K562 (cell line): ENCODE measurements at regions not wholly inside any gene's neighbourhood (a gene's known extent, or its start where the extent isn't known, plus 50 kb on each side); places are given as distances from the start of the nearest gene placed in this dataset.

Experiments used
- FOXM1 ChIP-seq, 2 experiments: fragments of 450-650 bp in 1 of 2; sonication (generic) in 1 of 2; formaldehyde crosslinking in 1 of 2; IDR thresholded peaks; 2 replicates each; pipeline versions ENCODE4 v1.6.1 to v1.9.0; 2017 to 2022; ENCODE audit warnings: low read depth in 2 of 2, mild to moderate bottlenecking in 2 of 2, missing genetic modification reagents in 1 of 2, moderate library complexity in 1 of 2
- MTA3 ChIP-seq: fragments of 450-650 bp; formaldehyde crosslinking; IDR thresholded peaks from 2 replicates; pipeline ENCODE4 v1.6.1; 2017; ENCODE audit warnings: mild to moderate bottlenecking, borderline replicate concordance
- PCBP2 ChIP-seq: fragments of 200-400 bp; formaldehyde crosslinking; IDR thresholded peaks from 2 replicates; pipeline ENCODE4 v1.6.1; 2018; ENCODE audit warnings: low read length, low read depth, mild to moderate bottlenecking, moderate library complexity; ENCODE audit not compliant: poor library complexity, severe bottlenecking
- POLR2B ChIP-seq: fragments of 450-650 bp; IDR thresholded peaks from 2 replicates; pipeline ENCODE4 v1.6.1; 2018; ENCODE audit warnings: low read depth; ENCODE audit not compliant: partially characterized antibody
- POU5F1 ChIP-seq: fragments of 150-350 bp; IDR thresholded peaks from 2 replicates; pipeline ENCODE4 v1.6.1; 2014; ENCODE audit warnings: borderline replicate concordance, low read length, low read depth, mild to moderate bottlenecking; ENCODE audit not compliant: partially characterized antibody
- RBM39 ChIP-seq: fragments of 200-400 bp; formaldehyde crosslinking; optimal IDR thresholded peaks from 2 replicates; pipeline ENCODE3; 2018; ENCODE audit warnings: low read depth, low read length
- SIN3A ChIP-seq, 2 experiments: fragments of 150-350 bp in 1 of 2; IDR thresholded peaks; 2 replicates each; pipeline ENCODE4 v1.6.1; 2011 to 2016; ENCODE audit warnings: borderline replicate concordance in 2 of 2, low read depth in 2 of 2, low read length in 2 of 2, mild to moderate bottlenecking in 2 of 2, moderate library complexity in 2 of 2; ENCODE audit not compliant: control insufficient read depth in 1 of 2
- TFAP4 ChIP-seq: sonication (generic); formaldehyde crosslinking; IDR thresholded peaks from 2 replicates; pipeline ENCODE4 v1.8.0; 2022; ENCODE audit warnings: missing genetic modification reagents, mild to moderate bottlenecking, moderate library complexity, borderline replicate concordance
- ZEB2 ChIP-seq: fragments of 450-650 bp; IDR thresholded peaks from 2 replicates; pipeline ENCODE4 v1.6.1; 2016
- ZNF561 ChIP-seq: fragments of 450-650 bp; formaldehyde crosslinking; conservative IDR thresholded peaks from 2 replicates; pipeline ENCODE4 v1.4.0; 2020; ENCODE audit warnings: mild to moderate bottlenecking, moderate library complexity
- TF ChIP-seq, protein P1 (sequence below), 3 experiments: IDR thresholded peaks in 2 of 3; conservative IDR thresholded peaks in 1 of 3; 2 replicates each; pipeline ENCODE4 v1.5.1; 2011 to 2012; ENCODE audit warnings: low read length in 3 of 3, mild to moderate bottlenecking in 3 of 3, control low read depth in 2 of 3, improper control_type of control experiment in 1 of 3, inconsistent platforms in 1 of 3, low read depth in 1 of 3, mixed read lengths in 1 of 3, moderate library complexity in 1 of 3; ENCODE audit not compliant: insufficient read depth in 2 of 3
- TF ChIP-seq, protein P2 (sequence below): fragments of 250-450 bp; sonication (Bioruptor Pico); IDR thresholded peaks from 2 replicates; pipeline ENCODE4 v1.5.0; 2021; ENCODE audit warnings: mild to moderate bottlenecking, borderline replicate concordance
- TF ChIP-seq, protein P3 (sequence below), 2 experiments: fragments of 450-650 bp; formaldehyde crosslinking in 1 of 2; IDR thresholded peaks; 2 replicates each; pipeline versions ENCODE4 v1.4.0 to v1.6.1; 2014 to 2020; ENCODE audit warnings: mild to moderate bottlenecking in 2 of 2, borderline replicate concordance in 1 of 2, low read depth in 1 of 2

DNA sequence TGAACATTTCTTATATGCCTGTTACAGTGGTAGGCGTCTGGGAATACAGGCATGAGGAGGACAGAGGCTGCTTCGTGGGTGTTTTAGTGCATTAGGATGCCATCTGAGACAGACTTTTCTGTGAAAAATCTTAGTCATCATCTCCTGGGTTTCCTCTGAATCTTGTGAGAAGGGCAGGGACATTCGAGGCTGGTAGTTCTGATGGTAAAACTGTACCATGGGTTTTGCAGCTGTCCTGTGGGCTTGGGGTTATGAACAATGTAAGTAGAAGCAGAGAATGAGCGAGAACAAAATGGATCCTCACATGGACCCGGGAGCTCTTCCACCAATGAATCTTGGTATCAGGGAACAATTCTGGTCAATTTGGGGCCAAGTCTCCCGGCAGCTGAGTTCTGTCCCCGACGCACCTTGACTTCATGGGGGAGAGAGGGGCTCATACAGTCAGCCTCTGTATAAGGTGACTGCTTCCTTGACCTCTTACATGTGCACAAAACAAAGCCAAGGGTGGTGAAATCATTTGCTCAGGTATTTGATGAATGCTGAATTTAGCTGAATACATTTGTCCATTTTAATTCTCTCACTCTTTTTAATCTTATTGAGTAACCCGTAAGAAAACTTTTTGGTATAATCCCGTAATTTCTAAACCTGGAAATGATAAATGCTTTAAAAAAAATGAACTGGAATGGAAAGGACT, 63.6 kb upstream of the ERRFI1 start:
- TF ChIP-seq POU5F1 (no peak), SIN3A (IDR thresholded peaks at IDR 0.05; ENCODE audit: borderline replicate concordance in 2 of 2, control insufficient read depth in 1 of 2, low read depth in 2 of 2, low read length in 2 of 2) (no peak), PCBP2 (no peak), TFAP4 (no peak), POLR2B (no peak), ZEB2 (no peak), RBM39 (no peak), MTA3 (no peak), FOXM1 (IDR thresholded peaks at IDR 0.05; ENCODE audit: low read depth) (no peak), FOXM1 (CRISPR knock-in tag; IDR thresholded peaks at IDR 0.05; ENCODE audit: low read depth) (no peak), ZNF561 (CRISPR knock-in tag) (no peak)
- TF ChIP-seq, protein P1, sequence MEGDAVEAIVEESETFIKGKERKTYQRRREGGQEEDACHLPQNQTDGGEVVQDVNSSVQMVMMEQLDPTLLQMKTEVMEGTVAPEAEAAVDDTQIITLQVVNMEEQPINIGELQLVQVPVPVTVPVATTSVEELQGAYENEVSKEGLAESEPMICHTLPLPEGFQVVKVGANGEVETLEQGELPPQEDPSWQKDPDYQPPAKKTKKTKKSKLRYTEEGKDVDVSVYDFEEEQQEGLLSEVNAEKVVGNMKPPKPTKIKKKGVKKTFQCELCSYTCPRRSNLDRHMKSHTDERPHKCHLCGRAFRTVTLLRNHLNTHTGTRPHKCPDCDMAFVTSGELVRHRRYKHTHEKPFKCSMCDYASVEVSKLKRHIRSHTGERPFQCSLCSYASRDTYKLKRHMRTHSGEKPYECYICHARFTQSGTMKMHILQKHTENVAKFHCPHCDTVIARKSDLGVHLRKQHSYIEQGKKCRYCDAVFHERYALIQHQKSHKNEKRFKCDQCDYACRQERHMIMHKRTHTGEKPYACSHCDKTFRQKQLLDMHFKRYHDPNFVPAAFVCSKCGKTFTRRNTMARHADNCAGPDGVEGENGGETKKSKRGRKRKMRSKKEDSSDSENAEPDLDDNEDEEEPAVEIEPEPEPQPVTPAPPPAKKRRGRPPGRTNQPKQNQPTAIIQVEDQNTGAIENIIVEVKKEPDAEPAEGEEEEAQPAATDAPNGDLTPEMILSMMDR (IDR thresholded peaks at IDR 0.05 in 2 of 3, conservative IDR thresholded peaks at IDR 0.05 in 1 of 3; ENCODE audit: insufficient read depth in 2 of 3, low read depth in 1 of 3, low read length in 3 of 3): no peak
- TF ChIP-seq, protein P2, sequence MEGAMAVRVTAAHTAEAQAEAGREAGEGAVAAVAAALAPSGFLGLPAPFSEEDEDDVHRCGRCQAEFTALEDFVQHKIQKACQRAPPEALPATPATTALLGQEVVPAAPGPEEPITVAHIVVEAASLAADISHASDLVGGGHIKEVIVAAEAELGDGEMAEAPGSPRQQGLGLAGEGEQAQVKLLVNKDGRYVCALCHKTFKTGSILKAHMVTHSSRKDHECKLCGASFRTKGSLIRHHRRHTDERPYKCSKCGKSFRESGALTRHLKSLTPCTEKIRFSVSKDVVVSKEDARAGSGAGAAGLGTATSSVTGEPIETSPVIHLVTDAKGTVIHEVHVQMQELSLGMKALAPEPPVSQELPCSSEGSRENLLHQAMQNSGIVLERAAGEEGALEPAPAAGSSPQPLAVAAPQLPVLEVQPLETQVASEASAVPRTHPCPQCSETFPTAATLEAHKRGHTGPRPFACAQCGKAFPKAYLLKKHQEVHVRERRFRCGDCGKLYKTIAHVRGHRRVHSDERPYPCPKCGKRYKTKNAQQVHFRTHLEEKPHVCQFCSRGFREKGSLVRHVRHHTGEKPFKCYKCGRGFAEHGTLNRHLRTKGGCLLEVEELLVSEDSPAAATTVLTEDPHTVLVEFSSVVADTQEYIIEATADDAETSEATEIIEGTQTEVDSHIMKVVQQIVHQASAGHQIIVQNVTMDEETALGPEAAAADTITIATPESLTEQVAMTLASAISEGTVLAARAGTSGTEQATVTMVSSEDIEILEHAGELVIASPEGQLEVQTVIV (CRISPR knock-in tag): no peak
- TF ChIP-seq, protein P3, sequence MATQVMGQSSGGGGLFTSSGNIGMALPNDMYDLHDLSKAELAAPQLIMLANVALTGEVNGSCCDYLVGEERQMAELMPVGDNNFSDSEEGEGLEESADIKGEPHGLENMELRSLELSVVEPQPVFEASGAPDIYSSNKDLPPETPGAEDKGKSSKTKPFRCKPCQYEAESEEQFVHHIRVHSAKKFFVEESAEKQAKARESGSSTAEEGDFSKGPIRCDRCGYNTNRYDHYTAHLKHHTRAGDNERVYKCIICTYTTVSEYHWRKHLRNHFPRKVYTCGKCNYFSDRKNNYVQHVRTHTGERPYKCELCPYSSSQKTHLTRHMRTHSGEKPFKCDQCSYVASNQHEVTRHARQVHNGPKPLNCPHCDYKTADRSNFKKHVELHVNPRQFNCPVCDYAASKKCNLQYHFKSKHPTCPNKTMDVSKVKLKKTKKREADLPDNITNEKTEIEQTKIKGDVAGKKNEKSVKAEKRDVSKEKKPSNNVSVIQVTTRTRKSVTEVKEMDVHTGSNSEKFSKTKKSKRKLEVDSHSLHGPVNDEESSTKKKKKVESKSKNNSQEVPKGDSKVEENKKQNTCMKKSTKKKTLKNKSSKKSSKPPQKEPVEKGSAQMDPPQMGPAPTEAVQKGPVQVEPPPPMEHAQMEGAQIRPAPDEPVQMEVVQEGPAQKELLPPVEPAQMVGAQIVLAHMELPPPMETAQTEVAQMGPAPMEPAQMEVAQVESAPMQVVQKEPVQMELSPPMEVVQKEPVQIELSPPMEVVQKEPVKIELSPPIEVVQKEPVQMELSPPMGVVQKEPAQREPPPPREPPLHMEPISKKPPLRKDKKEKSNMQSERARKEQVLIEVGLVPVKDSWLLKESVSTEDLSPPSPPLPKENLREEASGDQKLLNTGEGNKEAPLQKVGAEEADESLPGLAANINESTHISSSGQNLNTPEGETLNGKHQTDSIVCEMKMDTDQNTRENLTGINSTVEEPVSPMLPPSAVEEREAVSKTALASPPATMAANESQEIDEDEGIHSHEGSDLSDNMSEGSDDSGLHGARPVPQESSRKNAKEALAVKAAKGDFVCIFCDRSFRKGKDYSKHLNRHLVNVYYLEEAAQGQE (IDR thresholded peaks at IDR 0.05; ENCODE audit: borderline replicate concordance): no peak
- TF ChIP-seq, protein P3 (CRISPR knock-in tag; IDR thresholded peaks at IDR 0.05; ENCODE audit: low read depth): no peak
